ENCODE measurements at regions not wholly inside any gene's neighbourhood (a gene's known extent, or its start where the extent isn't known, plus 50 kb on each side); places are given as distances from the start of the nearest gene placed in this dataset.
"Not testable (repeated sequence)": the region's sequence is repeated elsewhere in the genome, so short reads cannot be mapped to it uniquely, and the experiment has no call there.

DNA sequence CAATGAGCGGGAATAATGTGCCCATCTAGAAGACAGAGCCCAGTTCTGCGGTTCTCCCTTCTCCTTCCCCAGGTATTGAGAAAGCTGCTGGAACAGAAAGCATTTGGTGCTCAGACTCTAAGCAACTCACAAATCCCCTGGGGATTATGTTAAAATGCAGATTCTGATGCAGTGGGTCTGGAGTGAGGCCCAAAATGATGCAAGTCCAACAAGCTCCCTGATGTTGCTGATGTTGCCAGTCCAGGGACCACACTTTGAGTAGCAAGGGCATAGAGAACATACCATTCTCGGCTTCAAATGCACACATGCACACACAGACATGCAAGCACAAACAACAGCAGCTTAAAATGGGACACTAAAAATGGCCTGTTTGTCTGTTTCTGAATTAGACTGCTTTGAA, 274.8 kb upstream of the NCKAP5 start:
- DNase-seq = no peak

DNA sequence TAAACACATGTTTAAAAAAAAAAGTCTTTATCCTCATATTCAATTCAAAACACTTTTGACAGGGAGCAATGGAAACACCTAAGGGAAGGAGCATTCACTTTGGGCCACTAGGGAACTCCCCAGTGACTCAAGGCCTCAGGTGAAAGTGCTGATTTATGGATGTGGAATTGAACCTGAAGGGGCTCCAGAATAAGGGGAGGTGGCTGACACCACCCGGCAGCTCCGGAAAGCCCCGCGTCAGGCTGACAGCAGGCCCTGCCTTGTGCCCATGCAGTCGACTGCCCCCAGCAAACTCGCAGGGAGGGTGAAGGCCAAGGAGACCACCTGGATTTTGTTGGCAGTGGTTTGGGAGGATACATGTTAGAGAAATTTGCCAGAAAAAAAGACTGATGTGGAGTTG, 275.3 kb upstream of the NCKAP5 start:
- no peak for DNase-seq

DNA sequence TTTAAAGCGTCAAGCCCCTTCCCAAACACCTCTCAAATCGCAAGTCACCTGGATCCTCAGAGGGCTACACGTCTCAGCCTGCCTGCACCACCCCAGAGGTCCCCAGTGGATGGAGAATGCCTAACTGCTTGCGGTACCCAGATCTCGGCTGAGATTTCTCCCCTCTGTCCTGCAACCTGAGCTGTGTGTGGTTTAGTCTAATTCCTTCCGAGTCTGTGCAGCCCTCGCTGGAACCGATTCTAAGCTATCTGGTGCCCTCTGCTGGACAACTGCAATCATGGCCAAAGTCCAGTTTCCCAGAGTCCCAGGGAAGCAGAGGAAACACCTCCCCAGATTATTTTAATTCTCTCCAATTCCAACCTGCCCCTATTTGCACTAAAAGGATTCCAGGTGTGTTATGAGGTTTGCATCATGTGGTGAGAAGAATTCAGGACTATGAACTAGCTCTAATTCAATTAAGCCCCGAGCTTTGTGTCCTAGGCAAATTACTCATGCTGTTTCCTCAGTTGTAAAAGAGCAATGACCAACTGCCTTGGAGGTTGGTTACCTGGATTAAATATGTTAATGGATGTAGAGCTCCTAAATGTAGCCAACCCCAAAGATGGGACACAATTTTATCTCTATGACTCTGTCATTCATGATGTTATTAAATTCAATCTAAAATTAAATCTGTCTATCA, 276.1 kb upstream of the NCKAP5 start:
- peak; percentile 43 for DNase-seq

DNA sequence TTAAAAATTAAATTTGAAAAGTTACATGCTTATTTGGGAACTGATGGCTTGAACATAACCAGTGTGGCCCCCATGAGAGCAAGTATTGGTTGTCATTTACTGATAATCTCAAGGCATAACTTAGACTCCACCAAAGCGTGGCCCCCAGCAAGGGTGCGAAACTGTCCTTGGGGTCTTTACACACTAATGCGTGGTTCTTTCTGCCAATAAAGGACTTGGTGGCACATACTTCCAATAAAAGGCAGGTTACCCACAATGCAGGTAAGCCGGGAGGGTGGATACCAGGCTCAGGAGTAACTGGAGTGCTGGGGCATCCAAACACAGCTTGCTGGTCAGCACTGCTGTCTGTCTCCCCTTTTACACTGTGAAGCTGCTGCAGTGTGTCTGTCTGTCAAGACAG, 278.2 kb upstream of the NCKAP5 start:
- DNase-seq = no peak

DNA sequence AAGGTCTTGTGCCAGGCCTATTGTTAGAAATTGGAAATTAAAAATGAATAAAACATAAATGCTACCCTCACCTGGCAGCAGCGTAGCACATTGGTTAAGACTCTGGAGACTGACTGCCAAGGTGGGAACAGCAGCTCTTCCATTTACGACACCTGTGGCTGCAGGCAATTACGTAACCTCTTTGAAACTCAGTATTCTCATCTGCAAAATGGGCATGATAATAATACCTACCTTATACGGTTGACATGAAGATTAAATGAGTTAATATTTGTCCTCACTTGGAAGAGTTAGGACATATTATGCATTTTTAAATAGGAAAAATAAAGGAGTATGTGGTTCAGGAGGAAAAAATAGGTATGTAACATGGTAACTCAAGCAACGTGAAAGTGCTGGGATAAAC, 279.3 kb upstream of the NCKAP5 start:
- DNase-seq = no peak

DNA sequence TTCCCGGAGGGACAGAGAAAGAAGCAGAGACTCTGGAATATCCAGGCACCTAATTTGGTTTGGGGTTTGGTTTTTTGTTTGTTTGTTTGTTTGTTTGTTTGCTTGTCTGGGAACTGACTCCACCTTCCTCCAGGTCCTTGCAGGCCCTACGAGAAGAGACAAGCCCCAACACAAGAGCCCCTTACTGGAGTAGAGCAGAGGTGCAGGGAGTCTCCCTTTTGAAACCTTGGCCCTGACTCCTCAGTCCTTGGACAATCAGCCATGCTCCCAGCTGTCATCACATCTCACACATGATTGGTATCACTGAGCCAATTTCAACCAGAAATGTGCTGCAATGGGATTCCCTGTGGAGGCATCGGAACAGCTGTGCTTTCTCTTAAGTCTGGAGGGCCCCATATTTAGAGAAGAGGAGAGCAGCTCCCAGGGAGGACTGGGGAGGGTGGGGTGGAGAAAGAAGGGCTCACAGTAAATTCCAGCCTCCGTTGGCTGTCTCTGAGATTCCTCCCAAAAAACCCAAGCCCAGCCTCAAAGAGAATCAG, 279.9 kb upstream of the NCKAP5 start:
- no peak for DNase-seq

DNA sequence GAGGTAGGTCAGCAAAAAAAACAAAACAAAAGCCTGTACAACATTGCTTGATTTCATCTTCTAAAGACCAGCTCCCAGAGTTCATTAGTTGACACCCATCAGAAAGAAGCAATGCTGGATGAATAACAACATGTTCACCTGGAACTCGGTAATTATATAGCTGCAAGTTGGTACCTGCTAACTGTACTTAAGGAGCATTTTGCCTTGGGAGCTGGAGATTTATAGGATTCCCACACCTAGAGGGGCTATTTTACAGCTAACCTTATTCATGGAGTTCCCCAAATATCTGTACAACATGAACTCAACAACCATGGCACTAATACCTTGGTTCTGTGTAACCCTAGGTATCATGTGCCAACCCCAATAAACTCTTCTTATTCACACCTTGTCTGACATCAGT, 281.1 kb upstream of the NCKAP5 start:
- no peak for DNase-seq

DNA sequence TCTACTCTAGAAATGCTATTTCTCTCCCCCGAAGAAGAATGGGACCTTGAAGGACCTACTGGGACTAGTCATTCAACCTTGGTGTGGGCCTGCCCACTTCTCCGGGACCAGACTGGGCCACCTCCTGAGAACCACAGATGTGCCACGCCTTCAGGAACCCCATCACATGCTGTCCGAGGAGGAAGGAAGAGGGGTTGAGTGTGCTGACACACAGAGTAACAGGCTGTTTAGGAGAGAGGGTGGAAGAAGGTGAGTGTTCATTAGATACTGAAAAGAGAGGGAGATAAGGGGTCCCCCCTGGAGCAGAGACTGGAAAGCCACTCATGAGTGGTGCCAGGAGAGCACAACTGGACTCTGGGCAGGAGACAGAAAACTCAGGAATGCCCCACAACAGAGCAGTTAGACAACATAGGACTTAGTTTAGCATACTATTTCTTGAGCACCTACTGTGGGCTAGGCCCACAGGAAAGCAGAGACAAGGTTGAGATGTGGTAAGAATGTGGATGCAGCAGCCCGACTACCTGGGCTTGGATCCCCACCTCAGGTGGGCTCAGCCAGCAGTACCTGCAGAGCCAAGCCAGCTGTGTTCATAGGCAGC, 286.4 kb upstream of the NCKAP5 start:
- DNase-seq = no peak

DNA sequence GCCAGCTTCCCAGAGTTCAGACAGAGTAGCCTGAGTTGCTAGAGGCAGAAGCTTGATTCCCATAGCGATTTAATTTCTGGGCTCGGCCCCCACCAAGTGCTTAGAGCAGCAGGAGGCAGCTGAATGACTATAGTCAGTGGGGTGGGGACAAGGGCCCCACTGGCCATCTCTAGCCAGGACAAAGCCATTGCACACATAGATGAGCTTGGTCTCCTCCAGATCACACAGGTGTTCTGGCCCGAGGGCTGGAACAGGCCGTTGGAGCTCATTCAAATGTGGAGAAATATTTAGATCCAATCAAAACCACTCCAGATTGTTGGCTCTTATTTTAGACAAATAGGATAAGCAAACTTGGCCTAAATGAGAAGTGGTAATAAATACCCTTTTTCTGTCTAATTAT, 287.3 kb upstream of the NCKAP5 start:
- DNase-seq = no peak

DNA sequence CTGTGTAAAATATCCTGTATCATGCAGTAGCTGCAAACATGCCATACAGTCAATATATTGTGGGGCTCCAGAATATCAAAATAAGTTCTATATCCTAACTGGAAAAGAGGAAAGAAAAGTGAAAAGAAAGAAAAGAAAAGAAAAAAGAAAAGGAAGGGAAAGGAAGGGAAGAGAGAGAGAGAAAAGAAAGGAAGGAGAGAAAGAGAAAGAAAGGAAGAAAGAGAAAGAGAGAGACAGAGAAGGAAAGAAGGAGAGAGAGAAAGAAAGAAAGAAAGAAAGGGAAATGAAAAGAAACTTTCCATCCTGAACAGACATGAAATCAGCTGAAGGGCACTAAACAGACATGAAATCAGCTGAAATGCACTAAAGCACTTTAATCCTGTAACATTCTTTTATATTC, 288.4 kb upstream of the NCKAP5 start:
- DNase-seq = no peak

DNA sequence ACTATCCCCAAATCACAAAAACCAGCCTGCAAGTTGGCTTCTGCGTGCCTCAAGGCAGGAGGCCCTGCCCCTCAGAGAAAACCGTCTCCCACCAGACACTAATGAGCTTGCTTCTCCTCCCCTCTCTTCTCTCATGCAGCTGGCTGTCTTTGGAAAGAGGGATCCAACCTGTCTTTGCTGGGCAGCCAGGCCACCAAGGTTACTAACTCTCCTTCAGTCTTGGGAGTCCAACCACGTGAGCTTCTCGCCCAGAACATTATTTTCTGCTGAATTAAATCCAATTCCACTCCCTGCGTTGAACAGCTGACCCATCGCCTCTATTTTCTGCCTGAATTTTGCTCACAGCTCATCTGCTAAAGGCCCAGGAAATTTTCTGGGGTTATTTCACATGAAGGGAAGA, 291.3 kb upstream of the NCKAP5 start:
- DNase-seq = no peak

DNA sequence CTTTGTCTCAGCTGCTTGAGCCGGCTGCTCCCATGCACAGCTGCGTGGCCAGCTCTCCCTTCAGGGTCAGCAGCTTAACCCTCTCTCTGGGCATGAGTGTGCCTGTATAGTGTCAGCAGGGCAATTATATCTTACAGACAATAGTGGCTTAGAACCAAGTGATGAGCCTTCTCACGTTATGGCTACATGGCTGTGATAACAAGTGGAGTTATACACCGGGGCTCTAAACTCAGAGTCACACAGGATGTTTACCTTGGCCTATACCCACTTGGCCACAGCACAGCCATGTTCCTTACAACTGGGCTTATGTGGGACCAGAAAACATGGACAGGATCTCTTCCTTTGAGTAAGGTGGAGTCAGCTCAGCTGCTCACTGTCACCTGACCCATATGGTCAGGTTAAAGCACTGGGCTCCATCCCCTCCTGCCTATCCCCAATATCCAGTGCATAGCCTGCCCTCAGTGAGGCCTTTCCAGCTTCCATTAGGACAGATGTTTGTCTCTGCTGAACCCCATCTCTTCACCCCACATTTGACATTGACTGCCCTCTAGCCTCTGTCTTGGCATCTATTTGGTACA, 294.2 kb upstream of the NCKAP5 start:
- no peak for DNase-seq

DNA sequence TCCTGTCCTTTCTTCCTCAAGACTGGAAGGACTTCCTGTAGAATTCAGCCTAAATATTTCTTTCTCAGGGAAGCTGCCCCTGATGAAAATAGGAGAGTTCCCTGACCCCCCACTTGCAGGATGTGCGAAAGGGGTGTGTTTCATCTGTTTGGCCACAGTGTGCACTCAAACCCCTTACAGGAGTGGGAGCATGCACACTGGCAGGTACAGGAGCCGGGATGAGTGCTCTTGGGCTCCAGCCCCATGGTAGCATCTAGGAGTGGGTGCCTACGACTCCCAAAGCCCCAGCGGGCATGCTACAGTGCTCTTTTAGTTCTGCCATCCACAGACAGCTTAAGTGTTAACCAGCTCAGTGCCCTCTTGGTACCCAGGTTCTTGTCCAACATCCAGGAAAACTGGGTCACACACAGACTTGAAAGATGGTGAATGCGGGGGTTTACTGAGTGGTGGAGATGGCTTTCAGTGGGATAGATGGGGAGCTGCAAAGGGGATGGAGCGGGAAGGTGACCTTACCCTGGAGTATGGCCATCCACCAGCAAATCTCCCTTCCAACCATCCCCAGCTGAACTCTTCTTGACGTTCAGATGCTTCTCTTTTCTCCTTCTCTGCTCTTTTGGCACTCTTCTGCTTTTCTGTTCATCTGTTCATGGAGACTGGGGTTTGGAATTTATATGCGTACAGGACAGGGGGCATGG, 295.0 kb upstream of the NCKAP5 start:
- no peak for DNase-seq

DNA sequence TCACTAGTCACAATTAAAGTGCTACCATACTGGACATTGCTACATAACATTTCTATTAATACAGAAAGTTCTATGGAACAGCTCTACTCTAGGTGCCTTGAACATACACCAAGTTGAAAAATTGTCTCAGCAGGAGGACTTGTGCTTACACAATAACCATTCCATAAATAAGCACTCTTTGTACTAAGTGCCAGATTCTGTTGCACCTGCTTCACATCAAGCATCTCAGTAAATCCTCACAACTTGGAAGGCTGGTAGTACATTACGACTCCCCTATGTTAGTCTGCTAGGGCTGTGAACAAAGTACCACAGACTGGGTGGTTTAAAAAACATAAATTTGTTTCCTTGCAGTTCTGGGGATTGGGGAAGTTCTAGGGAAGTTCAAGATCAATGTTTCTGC, 296.9 kb upstream of the NCKAP5 start:
- no peak for DNase-seq

DNA sequence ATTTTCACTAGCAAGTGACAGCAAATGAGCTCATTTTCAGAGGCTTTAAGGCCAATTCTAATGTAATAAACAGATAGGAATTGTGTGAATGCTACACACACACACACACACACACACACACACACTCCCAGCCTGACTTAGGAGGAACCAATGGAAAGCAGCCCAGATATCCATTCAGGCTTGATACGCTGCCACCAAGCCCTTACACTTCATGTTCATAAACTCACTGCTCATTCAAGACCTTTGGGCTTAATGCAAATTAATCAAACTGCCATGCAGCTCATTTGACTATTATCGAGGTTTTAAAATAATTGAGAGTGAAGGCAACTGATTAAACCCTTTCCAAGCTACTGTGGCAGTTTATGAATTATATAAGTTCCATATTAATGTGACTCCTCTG, 298.9 kb upstream of the NCKAP5 start:
- no peak for DNase-seq

DNA sequence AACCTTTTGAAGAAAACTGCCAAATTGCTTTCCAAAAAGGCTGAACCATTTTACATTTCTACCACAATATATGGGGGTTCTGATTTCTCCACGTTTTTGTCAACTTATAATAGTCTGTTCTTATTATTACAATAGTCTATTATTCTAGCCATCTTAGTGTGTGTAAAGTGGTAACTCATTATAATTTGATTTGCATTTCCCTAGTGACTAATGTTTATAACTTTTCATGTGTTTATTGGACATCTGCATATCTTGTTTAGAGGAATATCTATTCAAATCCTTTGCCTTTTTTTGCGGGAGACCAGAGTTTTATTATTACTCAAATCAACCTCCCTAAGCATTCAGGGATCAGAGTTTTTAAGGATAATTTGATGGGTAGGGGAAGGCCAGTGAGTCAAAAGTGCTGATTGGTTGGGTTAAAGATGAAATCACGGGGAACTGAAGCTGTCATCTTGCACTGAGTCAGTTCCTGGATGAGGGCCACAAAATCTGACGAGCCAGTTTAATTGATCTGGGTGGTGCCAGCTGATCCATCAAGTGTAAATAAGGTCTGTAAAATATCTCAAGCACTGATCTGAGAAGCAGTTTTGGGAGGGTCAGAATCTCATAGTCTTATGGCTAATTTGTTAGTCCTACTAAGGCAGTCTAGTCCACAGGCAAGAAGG, 303.4 kb upstream of the NCKAP5 start:
- no peak for DNase-seq

DNA sequence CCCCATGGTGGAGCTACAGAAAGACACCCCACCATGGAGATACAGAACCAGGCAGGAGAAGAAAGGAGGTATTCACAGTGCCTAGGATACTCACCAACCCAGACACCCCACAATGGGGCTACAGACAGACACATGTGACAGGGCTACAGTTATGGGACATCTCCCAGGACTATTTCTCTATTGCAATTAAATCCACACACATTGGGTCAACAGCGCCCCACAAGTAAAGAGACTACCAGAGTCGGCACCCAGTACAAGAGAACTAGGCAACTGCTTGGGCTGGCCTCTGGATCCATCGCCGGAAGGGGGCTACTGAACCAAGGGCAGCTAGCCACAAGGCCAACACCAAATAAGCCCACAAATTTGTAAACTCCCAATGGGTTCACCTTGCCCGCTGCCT, 310.1 kb upstream of the NCKAP5 start:
- DNase-seq = no peak

DNA sequence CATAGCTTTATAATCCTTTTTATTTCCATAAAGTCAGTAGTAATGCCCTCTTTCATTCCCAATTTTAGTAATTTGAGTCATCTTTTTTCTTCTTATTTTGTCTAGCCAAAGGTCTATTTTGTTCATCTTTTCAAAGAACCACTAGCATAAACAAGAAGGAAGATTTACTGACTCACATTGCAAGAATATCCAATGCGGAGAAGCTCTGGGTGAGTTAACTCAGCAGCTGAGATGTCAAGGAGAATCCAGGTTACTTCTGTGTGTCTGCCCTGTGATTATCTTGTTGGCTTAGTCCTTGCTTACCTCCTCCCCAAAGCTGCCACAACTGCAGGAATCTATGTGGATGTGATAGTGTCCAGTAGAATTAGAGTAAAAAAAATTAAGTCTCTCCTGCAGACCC, 311.4 kb upstream of the NCKAP5 start:
- no peak for DNase-seq

DNA sequence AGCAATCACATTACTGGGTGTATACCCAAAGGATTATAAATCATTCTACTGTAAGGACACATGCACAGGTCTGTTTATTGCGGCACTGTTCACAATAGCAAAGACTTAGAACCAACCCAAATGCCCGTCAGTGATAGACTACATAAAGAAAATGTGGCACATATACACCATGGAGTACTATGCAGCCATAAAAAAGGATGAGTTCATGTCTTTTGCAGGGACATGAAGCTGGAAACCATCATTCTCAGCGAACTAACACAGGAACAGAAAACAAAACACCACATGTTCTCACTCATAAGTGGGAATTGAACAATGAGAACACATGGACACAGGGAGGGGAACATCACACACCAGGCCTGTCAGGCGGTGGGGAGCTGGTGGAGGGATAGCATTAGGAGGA, 313.9 kb upstream of the NCKAP5 start:
- not testable (repeated sequence) for DNase-seq

DNA sequence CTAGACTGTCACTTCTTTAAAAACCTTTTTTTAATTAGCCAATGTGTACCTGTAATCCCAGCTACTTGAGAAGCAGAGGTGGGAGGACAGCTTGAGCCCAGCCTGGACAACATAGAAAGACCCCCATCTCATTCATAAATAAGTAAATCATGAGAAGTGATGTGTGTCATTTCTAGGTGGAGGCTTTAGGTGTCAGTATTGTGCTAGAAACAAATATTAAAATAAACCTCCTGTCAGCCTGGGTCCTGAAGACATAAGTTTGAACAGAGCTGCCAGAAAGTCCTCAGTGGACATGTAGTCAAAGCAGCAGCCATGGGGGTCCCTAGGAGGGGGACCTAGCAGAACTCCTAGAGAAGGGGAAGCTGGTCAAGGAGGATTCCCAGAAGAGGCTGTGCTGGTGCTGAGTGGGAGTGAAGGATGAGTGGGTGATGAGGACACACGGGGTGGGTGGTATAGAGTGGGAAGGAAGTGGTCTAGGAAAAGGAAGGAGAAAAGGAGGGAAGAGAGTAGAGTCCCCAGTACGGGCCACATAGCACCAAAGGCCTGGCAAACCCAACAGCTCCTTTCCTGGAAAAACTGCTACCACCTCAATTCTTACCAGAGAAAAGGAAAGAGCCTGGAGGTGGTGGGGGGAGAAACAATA, 316.6 kb upstream of the NCKAP5 start:
- DNase-seq = no peak

DNA sequence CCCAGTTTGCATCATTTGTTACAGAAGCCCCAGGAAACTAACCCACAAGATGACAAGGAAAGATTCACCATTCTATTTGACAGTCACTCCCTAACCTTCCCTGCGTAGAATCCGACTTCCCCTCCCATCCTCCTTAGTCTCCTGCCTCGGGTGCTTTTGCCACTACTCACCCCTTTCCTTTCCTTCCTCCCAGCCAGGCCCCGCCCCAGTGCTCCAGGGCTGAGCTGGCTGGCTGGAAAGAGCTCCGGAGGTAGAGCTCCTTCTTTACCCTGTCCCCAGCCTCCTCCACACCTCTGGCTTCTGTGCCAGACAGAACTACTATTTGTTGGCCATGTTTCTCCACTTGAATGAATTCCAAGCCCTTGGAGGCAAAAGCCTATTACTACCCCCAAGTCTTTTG, 317.6 kb upstream of the NCKAP5 start:
- DNase-seq = no peak

DNA sequence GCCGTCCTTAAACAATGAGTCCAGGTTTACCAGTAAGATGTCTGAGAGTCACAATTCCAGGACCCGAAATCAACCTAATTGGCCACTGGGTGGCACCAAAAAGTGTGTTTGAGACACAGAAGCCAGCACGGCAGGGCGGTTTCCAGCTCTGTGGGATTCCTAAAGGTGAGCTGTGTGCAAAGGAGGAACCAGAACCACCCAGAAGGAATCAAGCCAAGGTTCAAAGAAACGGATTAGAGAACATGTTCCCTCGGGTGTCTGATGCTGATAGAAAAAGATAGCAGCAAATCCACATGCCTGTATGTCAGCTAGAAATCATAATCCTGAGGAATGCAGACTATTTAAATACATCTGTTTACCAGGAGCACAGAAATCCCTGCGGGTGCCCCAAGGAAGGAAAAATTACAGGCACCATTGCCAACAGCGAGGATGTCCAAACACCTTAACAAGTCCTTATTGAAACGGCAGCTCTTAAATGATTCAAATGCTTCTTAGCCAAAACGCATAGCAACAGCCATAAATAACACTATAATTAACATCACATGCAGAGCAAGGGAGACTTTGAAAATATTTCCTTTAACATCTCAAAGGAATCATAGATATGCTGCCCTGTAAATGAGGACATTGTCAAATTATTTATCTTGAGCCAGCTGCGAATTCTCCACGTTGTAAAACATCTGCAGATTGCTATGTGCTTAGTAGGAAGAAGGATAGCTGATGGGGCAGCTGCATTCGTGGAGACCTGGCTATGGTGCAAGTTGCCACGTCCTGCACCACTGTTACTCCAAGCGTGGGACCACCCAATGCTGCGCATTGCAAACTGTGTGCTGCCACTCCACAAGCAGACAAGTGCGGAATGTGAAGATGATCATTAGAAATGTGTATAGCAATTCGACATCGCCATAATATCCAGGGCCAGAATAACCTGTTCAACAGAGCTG, 318.7 kb upstream of the NCKAP5 start:
- DNase-seq = peak; percentile 44

All from activated T-cell treated with anti-CD3 and anti-CD28 coated beads, Interleukin-2, amount 50 U/mL, for 1 hour (primary cell).